ENCODE measurements at regions not wholly inside any gene's neighbourhood (a gene's known extent, or its start where the extent isn't known, plus 50 kb on each side); places are given as distances from the start of the nearest gene placed in this dataset.

- TF ChIP-seq CTCF (conservative IDR thresholded peaks at IDR 0.05) = no peak
- no peak for TF ChIP-seq ZFX (IDR thresholded peaks at IDR 0.05)
Observed at GRCh38 chr5:173757403-173758209, 130.5 kb upstream of the CPEB4 start.

Data from C4-2B (cell line).